ENCODE measurements at regions not wholly inside any gene's neighbourhood (a gene's known extent, or its start where the extent isn't known, plus 50 kb on each side); places are given as distances from the start of the nearest gene placed in this dataset.

- no peak for DNase-seq (ENCODE audit: extremely low read depth in 1 of 11, low read depth in 9 of 11, low spot score in 4 of 11)
Measured at GRCh38 chr2:37582481-37583220, 88.8 kb downstream of the CDC42EP3 start.

- no peak for DNase-seq (ENCODE audit: extremely low read depth in 1 of 11, low read depth in 9 of 11, low spot score in 4 of 11)
Measured at GRCh38 chr2:37583402-37583801, 88.0 kb downstream of the CDC42EP3 start.

- DNase-seq (ENCODE audit: extremely low read depth in 1 of 11, low read depth in 9 of 11, low spot score in 4 of 11) = no peak
Measured at GRCh38 chr2:37583867-37584266, 87.6 kb downstream of the CDC42EP3 start.

GRCh38 chr2:37585295-37585908 is 86.0 kb downstream of the CDC42EP3 start:
- DNase-seq (ENCODE audit: extremely low read depth in 1 of 11, low read depth in 9 of 11, low spot score in 4 of 11) = peak in 1 of 11 donors; percentile 46

GRCh38 chr2:37585982-37586621 is 85.3 kb downstream of the CDC42EP3 start:
- DNase-seq (ENCODE audit: extremely low read depth in 1 of 11, low read depth in 9 of 11, low spot score in 4 of 11) = no peak

GRCh38 chr2:37586663-37587317 is 84.7 kb downstream of the CDC42EP3 start:
- DNase-seq (ENCODE audit: extremely low read depth in 1 of 11, low read depth in 9 of 11, low spot score in 4 of 11) = no peak

GRCh38 chr2:37587817-37588216 is 83.6 kb downstream of the CDC42EP3 start:
- no peak for DNase-seq (ENCODE audit: extremely low read depth in 1 of 11, low read depth in 9 of 11, low spot score in 4 of 11)

- no peak for DNase-seq (ENCODE audit: extremely low read depth in 1 of 11, low read depth in 9 of 11, low spot score in 4 of 11)
Measured at GRCh38 chr2:37588316-37588777, 83.1 kb downstream of the CDC42EP3 start.

GRCh38 chr2:37589298-37589697 is 82.1 kb downstream of the CDC42EP3 start:
- DNase-seq (ENCODE audit: extremely low read depth in 1 of 11, low read depth in 9 of 11, low spot score in 4 of 11) = no peak

GRCh38 chr2:37590119-37590571 is 81.3 kb downstream of the CDC42EP3 start:
- DNase-seq (ENCODE audit: extremely low read depth in 1 of 11, low read depth in 9 of 11, low spot score in 4 of 11) = no peak
